Left hindlimb (tissue), 1 donor: ENCODE measurements at regions not wholly inside any gene's neighbourhood (a gene's known extent, or its start where the extent isn't known, plus 50 kb on each side); places are given as distances from the start of the nearest gene placed in this dataset.

ENCODE experiments used
- DNase-seq: peaks from one replicate; pipeline ENCODE4 v3.0.0-alpha.2; 2018

- no peak for DNase-seq
Measured at GRCh38 chr22:19574247-19574646, 50.0 kb upstream of the CLDN5 start.

- no peak for DNase-seq
Measured at GRCh38 chr22:19576460-19577421, 52.5 kb upstream of the CLDN5 start.

- no peak for DNase-seq
Measured at GRCh38 chr22:19577422-19577966, 53.3 kb upstream of the CLDN5 start.

GRCh38 chr22:19578180-19579004, 54.2 kb upstream of the CLDN5 start:
- DNase-seq = no peak

GRCh38 chr22:19579115-19579811, 55.1 kb upstream of the CLDN5 start:
- no peak for DNase-seq

- DNase-seq = no peak
Measured at GRCh38 chr22:19579880-19580279, 55.7 kb upstream of the CLDN5 start.

- DNase-seq = no peak
Measured at GRCh38 chr22:19580291-19580890, 56.2 kb upstream of the CLDN5 start.

- no peak for DNase-seq
Measured at GRCh38 chr22:19582033-19582693, 58.0 kb upstream of the CLDN5 start.

GRCh38 chr22:19586922-19587684, 62.9 kb upstream of the CLDN5 start:
- DNase-seq = no peak

GRCh38 chr22:19590696-19591095, 66.5 kb upstream of the CLDN5 start:
- no peak for DNase-seq

- no peak for DNase-seq
Measured at GRCh38 chr22:19591568-19591967, 67.4 kb upstream of the CLDN5 start.

- DNase-seq = no peak
Measured at GRCh38 chr22:19592464-19592863, 68.3 kb upstream of the CLDN5 start.

- DNase-seq = no peak
Measured at GRCh38 chr22:19593991-19594569, 69.9 kb upstream of the CLDN5 start.

- no peak for DNase-seq
Measured at GRCh38 chr22:19595532-19595931, 71.3 kb upstream of the CLDN5 start.

GRCh38 chr22:19596680-19597398, 72.6 kb upstream of the CLDN5 start:
- DNase-seq = no peak

- no peak for DNase-seq
Measured at GRCh38 chr22:19597399-19597735, 73.2 kb upstream of the CLDN5 start.

GRCh38 chr22:19598054-19598855, 74.0 kb upstream of the CLDN5 start:
- DNase-seq = no peak

- no peak for DNase-seq
Measured at GRCh38 chr22:19599004-19599403, 74.8 kb upstream of the CLDN5 start.

GRCh38 chr22:19599626-19600243, 75.5 kb upstream of the CLDN5 start:
- no peak for DNase-seq
